ENCODE measurements at regions not wholly inside any gene's neighbourhood (a gene's known extent, or its start where the extent isn't known, plus 50 kb on each side); places are given as distances from the start of the nearest gene placed in this dataset.

GRCh38 chr12:113577464-113578129 is 105.9 kb upstream of the LHX5 start:
- Histone ChIP-seq H3K4me3 (no peak overlapping the region), H3K27ac (no peak overlapping the region)
- DNase-seq (ENCODE audit: low spot score): no peak
- no peak for TF ChIP-seq CTCF (IDR thresholded peaks at IDR 0.05)

DNA sequence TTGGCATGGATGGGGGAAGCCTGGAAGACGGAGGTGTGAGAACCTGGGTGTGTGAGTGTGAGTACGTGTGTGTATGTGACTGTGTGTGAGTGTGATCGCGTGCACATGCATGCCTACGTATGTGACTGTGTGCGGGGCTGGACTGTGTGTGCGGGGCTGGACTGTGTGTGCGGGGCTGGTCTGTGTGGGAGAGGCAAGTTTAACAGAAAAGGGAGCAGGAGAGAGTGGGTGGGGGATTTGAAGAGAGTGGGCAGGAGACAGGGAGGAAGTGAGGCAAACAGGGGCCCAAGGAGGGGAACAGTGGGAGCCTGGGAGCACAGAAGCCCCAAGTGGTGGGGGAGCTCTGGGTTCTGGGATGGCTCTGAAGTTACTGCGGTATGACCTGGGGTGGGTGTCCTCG is 103.7 kb upstream of the LHX5 start:
- TF ChIP-seq CTCF (IDR thresholded peaks at IDR 0.05): no peak
- Histone ChIP-seq H3K27ac (no peak overlapping the region), H3K4me3 (no peak overlapping the region)
- DNase-seq (ENCODE audit: low spot score): no peak

DNA sequence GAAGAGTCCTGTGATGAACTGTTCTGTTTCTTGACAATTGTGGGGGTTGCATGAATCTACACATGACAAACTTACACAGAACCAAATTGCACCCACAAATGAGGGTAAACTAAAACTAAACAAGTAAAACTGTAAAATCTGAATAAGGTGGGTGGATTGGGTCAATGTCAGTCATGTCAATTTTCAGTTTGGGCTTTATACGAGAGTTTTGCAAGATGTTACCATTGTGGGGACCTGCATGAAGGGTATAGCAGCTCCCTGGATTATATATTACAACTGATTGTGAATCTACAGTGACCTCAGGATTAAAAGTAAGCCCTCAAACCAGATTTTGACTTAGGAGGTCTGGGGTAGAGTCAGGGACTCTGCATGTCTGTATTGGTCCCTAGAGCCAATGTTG is 101.5 kb upstream of the LHX5 start:
- no peak for TF ChIP-seq CTCF (IDR thresholded peaks at IDR 0.05)
- no peak for DNase-seq (ENCODE audit: low spot score)
- Histone ChIP-seq H3K27ac (no peak overlapping the region), H3K4me3 (no peak overlapping the region)

DNA sequence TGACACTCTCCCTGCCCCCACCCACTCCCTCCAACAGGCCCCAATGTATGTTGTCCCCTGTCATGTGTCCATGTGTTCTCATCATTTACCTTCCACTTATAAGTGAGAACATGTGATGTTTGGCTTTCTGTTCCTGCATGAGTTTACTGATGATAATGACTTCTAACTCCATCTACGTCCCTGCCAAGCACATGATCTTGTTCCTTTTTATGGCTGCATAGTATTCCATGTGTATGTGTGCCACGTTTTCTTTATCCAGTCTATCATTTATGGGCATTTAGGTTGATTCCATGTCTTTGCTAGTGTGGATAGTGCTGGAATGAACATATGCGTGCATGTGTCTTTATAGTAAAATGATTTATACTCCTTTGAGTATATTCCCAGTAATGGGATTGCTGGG is 100.0 kb upstream of the LHX5 start:
- no peak for TF ChIP-seq CTCF (IDR thresholded peaks at IDR 0.05)
- DNase-seq (ENCODE audit: low spot score): no peak
- H3K4me3 ChIP-seq: no peak overlapping the region

GRCh38 chr12:113569806-113570205 is 98.1 kb upstream of the LHX5 start:
- no peak for DNase-seq (ENCODE audit: low spot score)
- TF ChIP-seq CTCF (IDR thresholded peaks at IDR 0.05): no peak

More for the DNA sequence above, 100.0 kb upstream of the LHX5 start:
- no peak overlapping the region for H3K27ac ChIP-seq

GRCh38 chr12:113568021-113568420 is 96.3 kb upstream of the LHX5 start:
- TF ChIP-seq CTCF (IDR thresholded peaks at IDR 0.05): no peak
- no peak overlapping the region for H3K27ac ChIP-seq
- no peak for DNase-seq (ENCODE audit: low spot score)
- H3K4me3 ChIP-seq: no peak overlapping the region

More at GRCh38 chr12:113569806-113570205, 98.1 kb upstream of the LHX5 start:
- H3K27ac ChIP-seq: no peak overlapping the region
- H3K4me3 ChIP-seq: no peak overlapping the region

- no peak for DNase-seq (ENCODE audit: low spot score)
- Histone ChIP-seq H3K27ac (no peak overlapping the region), H3K4me3 (no peak overlapping the region)
- TF ChIP-seq CTCF (IDR thresholded peaks at IDR 0.05): no peak
Measured at GRCh38 chr12:113565368-113565767, 93.7 kb upstream of the LHX5 start.

Measured in coronary artery (tissue), 2 donors.